NCI-H146 treated with DMSO at 0.1 percent for 48 hours (cell line): ENCODE measurements at regions not wholly inside any gene's neighbourhood (a gene's known extent, or its start where the extent isn't known, plus 50 kb on each side); places are given as distances from the start of the nearest gene placed in this dataset.
"Not testable (repeated sequence)": the region's sequence is repeated elsewhere in the genome, so short reads cannot be mapped to it uniquely, and the experiment has no call there.

Experiments used
- DNase-seq: peaks from one replicate; lab custom pipeline; 2025; ENCODE audit not compliant: unreplicated experiment; lab: John Stamatoyannopoulos, UW

- no peak for DNase-seq
These were observed 558.5 kb upstream of the VRK2 start for GRCh38 chr2:57488061-57488460.

- DNase-seq: no peak
These were observed 555.9 kb upstream of the VRK2 start for GRCh38 chr2:57490741-57491140.

DNA sequence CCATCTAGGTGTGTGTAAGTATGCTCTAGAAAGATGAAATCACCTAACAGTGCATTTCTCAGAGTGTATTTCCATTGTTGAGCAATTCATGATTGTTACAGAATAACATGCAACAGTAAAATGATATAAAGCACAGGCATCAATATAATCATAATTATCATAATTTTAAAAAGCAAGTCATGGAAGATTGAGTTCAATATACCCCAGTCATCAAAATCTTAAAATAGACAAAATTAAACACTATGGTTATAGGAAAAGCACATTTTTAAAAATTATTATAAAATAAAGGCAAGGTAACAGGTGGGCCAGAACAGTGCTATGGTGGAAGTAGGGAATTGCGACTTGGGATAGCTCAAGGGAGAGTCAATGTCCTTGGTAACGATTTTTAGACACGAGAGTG is 555.4 kb upstream of the VRK2 start:
- no peak for DNase-seq

GRCh38 chr2:57493966-57494365 is 552.6 kb upstream of the VRK2 start:
- DNase-seq: not testable (repeated sequence)

- peak; percentile 17 for DNase-seq
These were observed 549.0 kb upstream of the VRK2 start for GRCh38 chr2:57497489-57498096.

DNA sequence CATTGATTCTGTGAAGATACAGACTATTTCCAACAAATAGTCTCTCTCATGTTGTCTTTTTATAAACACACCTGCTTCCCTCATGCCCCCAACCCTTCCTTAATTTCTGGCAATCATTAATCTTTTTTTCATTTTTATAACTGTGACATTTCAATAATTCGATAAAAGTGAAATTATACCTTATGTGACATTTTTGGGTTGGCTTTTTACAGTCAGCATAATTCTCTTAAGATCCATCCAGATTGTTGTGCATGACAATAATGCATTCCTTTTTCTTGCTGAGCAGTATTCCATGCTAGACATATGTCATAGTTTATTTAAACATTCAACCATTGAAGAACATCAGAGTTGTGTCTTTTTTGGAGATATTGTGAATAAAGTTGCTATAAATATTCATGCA is 541.8 kb upstream of the VRK2 start:
- no peak for DNase-seq

GRCh38 chr2:57509189-57509588 is 537.4 kb upstream of the VRK2 start:
- DNase-seq: no peak

DNA sequence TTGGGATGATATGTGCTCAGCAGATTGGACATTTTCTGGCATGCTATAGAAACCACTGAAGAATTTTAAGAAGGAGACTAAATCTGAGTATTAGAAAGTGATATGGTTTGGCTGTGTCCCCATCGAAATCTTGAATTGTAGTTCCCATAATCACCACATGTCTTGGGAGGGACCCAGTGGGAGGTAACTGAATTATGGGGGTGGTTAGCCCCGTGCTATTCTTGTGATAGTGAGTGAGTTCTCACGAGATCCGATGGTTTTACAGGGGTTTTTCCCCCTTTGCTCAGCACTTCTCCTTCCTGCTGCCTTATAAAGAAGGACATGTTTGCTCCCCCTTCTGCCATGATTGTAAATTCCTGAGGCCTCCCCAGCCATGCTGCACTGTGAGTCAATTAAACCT is 535.9 kb upstream of the VRK2 start:
- DNase-seq: no peak

DNA sequence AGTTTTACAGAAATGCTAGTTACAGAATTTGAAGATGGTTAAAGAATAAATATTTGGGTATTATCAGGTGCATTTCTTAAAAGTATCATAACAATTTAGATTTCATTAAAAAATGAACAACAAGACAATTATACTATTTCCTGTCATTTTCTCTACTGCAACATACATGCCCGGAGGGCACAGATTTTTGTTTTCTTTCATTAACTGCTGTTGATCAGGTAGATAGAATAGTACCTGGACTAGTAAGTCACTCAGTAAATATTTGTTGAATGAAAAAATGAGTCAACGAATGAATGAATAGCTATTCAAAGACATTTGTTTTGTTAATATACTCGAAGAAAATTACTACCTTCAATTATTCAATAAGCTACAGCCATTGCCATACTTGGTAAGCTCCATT is 531.2 kb upstream of the VRK2 start:
- DNase-seq: peak; percentile 86

- peak; percentile 77 for DNase-seq
These were observed 529.8 kb upstream of the VRK2 start for GRCh38 chr2:57516698-57517340.

- DNase-seq: no peak
These were observed 523.3 kb upstream of the VRK2 start for GRCh38 chr2:57523304-57523703.

DNA sequence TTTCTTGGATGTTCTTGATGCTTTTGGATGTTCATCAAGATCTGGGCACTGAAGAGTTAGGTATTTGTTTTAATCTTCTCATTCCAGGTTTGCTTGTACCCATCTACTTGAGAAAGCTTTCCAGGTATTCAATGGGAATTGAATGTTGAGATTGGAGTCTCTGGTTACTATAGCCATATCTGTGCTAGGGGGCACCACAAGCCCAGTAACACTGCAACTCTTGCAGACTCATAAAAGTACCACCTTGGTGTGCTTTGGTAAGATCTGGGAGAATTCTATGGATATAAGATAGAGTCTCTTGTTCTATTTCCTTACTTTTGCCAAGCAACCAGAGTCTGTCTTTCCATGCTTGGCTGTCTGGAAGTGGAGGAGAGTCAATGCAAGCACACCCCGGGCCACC is 518.9 kb upstream of the VRK2 start:
- DNase-seq: no peak

DNA sequence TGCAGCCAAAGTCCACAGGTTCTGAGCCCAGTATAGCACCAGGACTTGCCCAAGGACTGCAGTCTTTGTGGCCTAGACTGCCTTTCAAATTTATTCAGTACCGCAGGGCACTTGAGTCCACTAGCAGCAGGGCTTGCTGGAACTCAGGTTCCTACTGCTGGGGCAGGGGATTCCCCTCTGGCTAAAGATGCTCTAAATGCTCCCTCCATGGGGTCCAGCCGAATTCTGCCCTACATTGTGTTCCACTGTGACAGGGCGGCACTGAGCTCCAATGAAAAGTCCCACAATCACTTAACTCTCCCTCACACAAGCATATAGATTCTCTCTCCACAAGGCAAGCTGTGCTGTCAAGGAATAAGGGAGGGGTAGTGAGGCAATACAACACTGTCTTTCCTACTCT is 518.1 kb upstream of the VRK2 start:
- DNase-seq: no peak

- no peak for DNase-seq
These were observed 512.2 kb upstream of the VRK2 start for GRCh38 chr2:57534358-57534757.

DNA sequence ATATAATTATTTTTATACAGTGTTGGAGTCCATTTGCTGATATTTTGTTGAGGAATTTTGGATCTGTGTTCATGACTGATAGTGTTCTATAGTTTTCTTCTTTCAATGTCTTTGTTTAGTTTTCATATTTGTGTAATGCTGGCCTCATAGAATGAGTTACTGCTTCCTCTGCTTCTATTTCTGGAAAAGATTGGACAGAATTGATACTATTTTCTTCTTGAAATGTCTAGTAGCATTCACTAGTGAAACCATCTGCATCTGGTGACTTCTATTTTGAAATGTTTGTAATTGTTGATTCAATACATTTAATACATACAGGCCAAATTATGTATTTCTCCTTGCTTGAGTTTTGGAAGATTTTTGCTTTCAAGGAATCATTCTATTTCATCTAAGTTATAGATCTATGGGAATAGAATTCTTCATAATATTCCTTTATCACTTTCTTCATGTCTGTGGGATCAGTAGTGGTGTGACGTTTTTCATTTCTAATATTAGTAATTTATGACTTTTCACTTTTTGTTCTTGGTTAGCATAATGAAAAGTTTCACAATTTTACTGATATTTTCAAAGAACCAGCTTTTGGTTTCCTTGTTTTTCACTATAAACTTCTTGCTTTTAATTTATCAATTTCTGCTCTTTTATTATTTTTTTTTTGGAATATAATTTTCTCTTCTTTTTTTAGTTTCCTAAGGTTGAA is 509.9 kb upstream of the VRK2 start:
- DNase-seq: no peak

- DNase-seq: no peak
These were observed 506.8 kb upstream of the VRK2 start for GRCh38 chr2:57539761-57540160.

GRCh38 chr2:57542081-57542480 is 504.5 kb upstream of the VRK2 start:
- no peak for DNase-seq

DNA sequence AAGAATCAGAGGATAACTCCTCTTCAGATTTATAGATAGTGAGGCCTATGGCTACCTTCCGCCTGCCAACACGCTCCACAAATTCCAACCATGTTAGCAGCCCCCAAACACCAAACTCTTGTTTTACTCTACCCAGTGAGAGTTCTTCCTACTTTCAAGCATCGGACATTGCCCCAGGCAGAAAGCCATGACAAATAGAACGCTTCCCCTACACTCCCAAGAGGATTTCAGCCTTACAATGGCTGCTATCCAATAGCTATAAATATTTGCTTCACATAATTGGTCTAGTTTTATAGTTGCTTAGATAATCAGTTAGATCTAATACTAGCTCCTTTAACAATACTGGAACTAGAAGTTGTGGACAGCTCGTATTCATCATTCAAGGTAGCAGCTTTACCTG is 503.4 kb upstream of the VRK2 start:
- no peak for DNase-seq

- DNase-seq: no peak
These were observed 502.0 kb upstream of the VRK2 start for GRCh38 chr2:57544624-57545023.

GRCh38 chr2:57546478-57546877 is 500.1 kb upstream of the VRK2 start:
- no peak for DNase-seq

DNA sequence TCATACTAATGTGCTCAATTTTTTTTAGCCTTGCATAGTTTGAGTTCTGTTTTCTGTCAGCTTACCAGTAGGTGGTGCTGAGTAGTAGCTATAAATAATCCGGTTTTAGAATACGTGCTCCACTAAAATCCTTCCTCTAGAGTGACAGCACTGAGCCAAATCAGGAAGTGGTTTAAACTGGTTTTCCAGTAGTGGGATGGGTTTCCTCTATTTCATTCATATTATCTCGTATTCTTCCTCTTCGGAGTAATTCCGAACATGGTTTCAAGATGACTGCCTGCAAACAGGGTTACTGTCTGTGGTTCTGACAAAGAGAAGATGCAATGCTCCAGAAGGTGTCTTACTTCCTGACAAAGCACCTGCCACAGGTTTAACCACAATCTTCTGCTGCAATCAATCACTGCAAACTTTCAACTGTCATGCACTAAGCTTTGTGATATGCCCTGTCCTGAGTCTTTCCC is 496.9 kb upstream of the VRK2 start:
- peak; percentile 15 for DNase-seq

- no peak for DNase-seq
These were observed 495.7 kb upstream of the VRK2 start for GRCh38 chr2:57550912-57551311.
